GM20000 (cell line): ENCODE measurements at regions not wholly inside any gene's neighbourhood (a gene's known extent, or its start where the extent isn't known, plus 50 kb on each side); places are given as distances from the start of the nearest gene placed in this dataset.

ENCODE experiments used
- DNase-seq: peaks from one replicate; pipeline ENCODE4 v3.0.0; 2012; ENCODE audit warnings: low spot score
- CTCF ChIP-seq: IDR thresholded peaks from 2 replicates; pipeline ENCODE4 v1.5.1; 2012; ENCODE audit warnings: mild to moderate bottlenecking, control low read depth; ENCODE audit errors: extremely low read depth, missing control alignments

GRCh38 chr20:57970856-57971255, 257.6 kb downstream of the ANKRD60 start:
- DNase-seq, result no peak
- TF ChIP-seq CTCF, result no peak

- DNase-seq, result no peak
- TF ChIP-seq CTCF, result no peak
Observed at GRCh38 chr20:57970116-57970515, 258.3 kb downstream of the ANKRD60 start.

- no peak for DNase-seq
- no peak for TF ChIP-seq CTCF
Observed at GRCh38 chr20:57968120-57968519, 258.3 kb upstream of the PMEPA1 start.

- DNase-seq, result no peak
- TF ChIP-seq CTCF, result no peak
Observed at GRCh38 chr20:57967364-57967763, 257.5 kb upstream of the PMEPA1 start.

- DNase-seq, result no peak
- no peak for TF ChIP-seq CTCF
Observed at GRCh38 chr20:57966620-57967019, 256.8 kb upstream of the PMEPA1 start.

GRCh38 chr20:57965441-57965840, 255.6 kb upstream of the PMEPA1 start:
- TF ChIP-seq CTCF, result no peak

GRCh38 chr20:57964011-57964862, 254.4 kb upstream of the PMEPA1 start:
- no peak for DNase-seq
- no peak for TF ChIP-seq CTCF

More at GRCh38 chr20:57965441-57965840, 255.6 kb upstream of the PMEPA1 start:
- no peak for DNase-seq
